HG03103 (cell line): ENCODE measurements at regions not wholly inside any gene's neighbourhood (a gene's known extent, or its start where the extent isn't known, plus 50 kb on each side); places are given as distances from the start of the nearest gene placed in this dataset.
"Not testable (repeated sequence)": the region's sequence is repeated elsewhere in the genome, so short reads cannot be mapped to it uniquely, and the experiment has no call there.

Source experiments
- ATAC-seq: cut with Tn5 transposase; IDR thresholded peaks from one replicate; pipeline ENCODE4 v1.9.1; 2021; ENCODE audit warnings: low read depth; ENCODE audit not compliant: unreplicated experiment

DNA sequence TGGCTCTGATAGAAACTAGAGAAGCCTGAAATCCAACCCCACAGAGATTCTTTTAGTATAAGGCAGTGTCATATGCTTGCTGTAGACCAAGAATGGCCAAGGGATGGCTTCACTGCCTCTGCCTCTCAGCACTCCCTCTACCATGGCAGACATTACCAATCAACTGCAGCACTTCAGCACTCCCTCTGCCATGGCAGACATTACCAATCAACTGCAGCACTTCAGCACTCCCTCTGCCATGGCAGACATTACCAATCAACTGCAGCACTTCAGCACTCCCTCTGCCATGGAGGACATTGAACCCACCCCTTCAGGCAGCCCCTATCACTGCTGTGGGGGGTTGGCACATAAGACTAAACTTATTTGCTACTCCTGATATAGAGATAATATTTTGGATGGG, 287.8 kb downstream of the AACS start:
- ATAC-seq: not testable (repeated sequence)

DNA sequence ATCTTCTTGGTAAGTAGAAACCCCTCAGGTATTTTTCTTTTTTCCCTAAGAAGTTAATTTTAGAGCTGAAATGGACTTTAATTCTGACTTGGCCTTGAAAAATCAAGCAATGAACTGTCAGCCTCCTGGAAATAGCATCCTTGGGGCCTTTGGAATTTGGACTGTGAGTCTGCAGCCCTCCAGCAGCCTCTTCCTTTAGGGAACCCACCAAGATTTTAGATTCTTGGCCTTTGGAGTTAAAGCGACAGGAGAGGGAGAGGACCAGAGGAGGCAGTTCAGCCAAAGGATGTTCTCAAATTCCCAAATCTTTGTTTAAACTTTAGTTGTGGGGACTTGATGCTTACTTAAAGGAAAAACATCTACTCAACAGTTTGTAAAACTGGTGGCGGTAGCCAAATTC, 288.6 kb downstream of the AACS start:
- no peak for ATAC-seq

- no peak for ATAC-seq
These were observed 290.4 kb downstream of the AACS start for GRCh38 chr12:125355614-125356013.

- no peak for ATAC-seq
These were observed 290.9 kb downstream of the AACS start for GRCh38 chr12:125356111-125356510.

DNA sequence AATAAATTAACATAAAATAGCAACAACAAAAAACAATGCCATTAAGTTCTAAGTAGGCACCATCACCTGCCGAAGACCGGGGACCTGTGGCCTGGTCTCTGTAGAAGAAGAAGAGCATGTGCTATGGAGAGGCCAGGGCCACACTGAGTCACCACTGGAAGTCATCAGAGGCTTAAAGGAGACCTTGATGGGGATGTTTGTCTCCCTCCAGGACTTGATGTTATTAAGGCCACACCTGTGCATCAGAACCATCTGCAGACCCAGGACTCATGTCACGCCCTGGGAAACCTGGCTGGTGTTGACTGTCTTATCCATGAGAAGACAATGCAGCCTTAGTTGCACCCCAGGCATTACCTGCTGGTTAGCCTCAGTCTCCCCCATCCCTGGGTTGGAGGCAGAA, 292.3 kb downstream of the AACS start:
- no peak for ATAC-seq

DNA sequence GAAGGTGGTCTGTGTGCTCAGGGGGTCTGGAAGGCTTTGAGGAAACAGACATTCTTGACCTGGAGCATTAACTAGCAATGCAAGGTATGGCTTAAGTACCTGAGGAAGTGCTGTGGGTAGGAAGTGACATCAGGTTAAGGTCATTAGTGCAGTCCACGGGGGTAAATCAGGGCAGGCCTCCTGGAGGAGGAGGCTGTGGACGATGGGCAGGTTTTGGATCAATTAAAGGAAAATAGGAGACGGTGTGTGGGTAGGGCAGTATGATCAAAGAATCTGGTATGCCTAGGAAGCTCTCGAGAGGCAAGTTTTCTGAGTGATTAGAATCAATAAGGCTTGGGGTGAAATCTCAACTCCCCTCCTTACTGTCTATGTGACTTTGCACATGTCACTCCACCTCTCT, 295.3 kb downstream of the AACS start:
- no peak for ATAC-seq

DNA sequence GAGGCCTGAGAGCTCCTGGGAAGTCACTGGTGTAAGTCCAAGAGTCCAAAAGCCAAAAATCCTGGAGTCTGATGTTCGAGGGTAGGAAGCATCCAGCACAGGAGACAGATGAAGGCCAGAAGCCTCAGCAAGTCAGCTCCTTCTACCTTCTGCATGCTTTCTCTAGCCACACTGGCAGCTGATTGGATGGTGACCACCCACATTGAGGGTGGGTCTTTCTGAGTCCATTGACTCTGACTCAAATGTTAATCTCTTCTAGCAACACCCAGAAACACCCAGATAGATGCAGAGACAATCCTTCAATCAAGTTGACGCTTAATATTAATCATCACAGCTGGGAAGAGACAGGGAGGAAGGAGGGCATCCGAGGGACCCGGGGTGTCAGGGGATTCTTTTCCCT, 305.8 kb downstream of the AACS start:
- ATAC-seq: no peak

- no peak for ATAC-seq
These were observed 306.9 kb downstream of the AACS start for GRCh38 chr12:125372085-125372484.

GRCh38 chr12:125373375-125373774, 308.1 kb downstream of the AACS start:
- no peak for ATAC-seq

GRCh38 chr12:125376422-125376821, 311.2 kb downstream of the AACS start:
- ATAC-seq: no peak

DNA sequence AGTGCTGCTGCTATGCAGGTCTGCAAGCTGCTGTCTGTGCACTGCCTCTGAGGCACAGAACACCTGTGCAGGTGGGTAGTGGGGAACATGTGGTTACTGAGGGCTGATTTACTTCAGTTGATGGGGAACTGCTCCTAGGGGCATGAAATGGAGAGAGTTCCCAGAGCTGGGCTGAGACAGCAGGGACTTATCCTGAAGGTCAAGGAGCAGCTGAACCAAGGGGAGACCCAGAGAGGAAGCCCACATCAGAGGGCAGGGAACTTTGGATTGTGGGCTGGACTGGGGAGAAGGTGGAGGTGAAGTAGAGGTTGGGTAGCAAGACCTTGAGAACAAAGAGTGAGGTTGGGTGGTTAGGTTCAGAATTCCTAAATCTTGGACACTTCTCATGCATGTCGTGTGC, 311.9 kb downstream of the AACS start:
- no peak for ATAC-seq

DNA sequence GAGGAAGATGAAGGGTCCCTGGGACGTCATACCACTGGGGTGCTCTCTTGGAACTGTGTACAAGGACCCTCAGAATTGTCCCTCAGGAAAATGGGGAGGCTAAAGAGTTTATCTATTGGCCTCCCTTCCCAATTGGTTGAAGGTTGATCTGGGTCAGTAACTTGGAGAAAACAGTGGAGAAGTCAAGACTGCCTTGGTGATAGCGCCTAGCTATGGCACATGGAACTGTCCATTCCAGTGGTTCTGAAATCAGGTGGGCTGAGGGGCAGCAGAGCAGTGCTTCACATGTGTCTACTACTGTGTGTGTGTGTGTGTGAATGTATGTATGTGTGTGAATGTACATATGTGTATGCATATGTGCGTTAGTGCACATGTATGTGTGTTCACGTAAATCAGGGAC, 316.1 kb downstream of the AACS start:
- no peak for ATAC-seq

GRCh38 chr12:125382926-125383325, 317.7 kb downstream of the AACS start:
- no peak for ATAC-seq

DNA sequence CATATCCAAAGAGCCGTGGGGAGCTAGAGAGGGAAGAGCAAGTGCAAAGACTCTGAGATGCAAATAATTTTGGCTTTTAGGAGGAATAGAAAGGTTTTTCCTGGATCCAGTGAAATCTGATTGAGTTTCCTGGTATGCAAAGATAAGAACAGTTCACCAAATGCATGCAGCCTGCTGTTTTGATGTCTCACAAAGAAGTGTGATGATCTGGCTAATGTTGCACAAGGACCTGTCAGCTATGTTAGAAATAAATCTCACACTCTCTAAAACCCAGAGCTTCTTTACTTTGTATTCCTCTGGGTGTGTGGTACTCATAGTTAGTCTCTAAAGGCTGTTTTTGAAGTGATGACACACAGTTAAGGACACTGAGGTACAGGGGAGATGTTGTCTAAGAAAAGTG, 321.4 kb downstream of the AACS start:
- ATAC-seq: no peak

GRCh38 chr12:125387206-125387605, 322.0 kb downstream of the AACS start:
- no peak for ATAC-seq

DNA sequence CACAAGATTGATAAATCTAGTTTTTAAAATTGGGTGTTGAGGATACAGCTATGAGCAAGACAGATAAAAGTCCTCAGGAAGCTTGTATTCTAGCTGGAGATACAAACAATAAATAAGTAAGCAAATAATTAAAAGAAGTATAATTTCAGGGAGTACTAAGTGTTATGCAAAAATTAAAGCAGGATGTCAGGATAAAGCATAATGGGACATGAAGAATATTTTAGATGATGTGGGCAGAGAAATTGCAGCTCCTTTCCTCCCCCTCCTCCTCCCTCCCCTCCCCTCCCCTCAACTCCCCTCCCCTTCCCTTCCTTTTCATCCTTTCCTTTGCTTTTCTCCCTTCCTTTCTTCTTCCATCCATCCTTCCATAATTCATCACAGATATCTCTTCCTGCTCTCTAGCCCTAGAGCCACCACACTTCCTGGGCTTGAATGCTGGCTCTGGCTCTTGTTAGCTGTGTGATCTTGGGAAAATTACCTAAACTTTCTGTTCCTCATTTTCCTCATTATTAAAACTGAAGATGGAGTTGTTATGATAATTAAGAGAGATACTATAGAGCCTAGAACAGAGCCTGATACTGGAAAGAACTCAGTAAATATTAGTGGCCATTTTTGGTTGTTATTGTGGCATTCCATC, 323.9 kb downstream of the AACS start:
- ATAC-seq: no peak

DNA sequence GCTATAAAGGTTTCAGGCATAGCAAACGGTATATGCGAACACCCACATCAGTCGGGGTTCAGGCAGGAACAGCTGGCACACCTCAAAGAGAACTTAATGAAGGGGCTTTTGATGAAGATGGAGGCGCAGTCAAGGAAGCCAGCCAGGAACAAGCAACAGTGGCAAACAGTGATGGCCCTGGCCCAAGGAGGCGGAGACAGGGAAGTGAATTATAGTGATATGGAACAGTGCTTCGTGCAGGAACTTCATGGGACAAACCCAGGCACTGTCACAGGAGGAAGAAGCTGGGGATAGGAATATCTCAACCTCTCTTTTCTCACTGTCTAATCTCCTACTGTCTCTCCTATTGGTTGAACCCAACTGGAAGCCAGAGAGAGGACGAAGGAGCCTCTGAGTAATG, 328.3 kb downstream of the AACS start:
- no peak for ATAC-seq

- no peak for ATAC-seq
These were observed 330.5 kb downstream of the AACS start for GRCh38 chr12:125395583-125396215.

DNA sequence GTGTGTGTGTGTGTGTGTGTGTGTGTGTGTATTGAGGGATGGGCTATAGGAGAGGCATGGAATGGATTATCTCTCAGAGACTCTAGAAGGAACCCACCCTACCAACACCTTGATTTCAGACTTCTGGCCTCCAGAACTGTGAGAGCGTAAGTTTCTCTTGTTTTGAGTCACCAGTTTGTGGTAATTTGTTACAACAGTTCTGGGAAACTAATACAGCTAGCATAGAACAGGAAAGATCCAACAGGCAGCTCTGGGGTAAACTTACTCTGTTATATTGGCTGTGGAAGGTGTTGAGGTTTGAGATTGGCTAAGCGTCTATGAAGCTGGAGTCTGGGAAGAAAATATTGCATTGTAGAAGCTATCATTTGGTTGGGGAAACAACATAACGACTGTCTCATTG, 334.3 kb downstream of the AACS start:
- no peak for ATAC-seq

GRCh38 chr12:125402874-125403789, 337.9 kb downstream of the AACS start:
- ATAC-seq: no peak

DNA sequence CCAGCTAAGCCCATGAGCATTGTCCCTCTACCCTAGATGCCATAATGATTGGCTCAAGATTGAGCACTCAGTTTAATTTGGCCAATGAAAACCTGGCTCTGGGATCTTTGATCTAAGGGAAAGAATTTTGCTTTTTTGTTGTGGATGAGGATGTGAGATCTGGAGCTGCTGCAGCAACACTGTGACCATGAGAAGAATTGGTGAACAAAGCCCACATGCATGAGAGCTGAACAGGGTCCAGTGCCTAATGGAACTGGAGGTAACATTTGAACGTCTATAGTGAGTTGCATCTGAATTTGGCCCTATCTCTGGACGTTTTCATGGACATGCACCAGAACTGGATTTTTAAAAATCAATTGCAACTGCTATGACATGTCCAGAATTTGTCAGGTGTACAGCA, 338.6 kb downstream of the AACS start:
- ATAC-seq: no peak

DNA sequence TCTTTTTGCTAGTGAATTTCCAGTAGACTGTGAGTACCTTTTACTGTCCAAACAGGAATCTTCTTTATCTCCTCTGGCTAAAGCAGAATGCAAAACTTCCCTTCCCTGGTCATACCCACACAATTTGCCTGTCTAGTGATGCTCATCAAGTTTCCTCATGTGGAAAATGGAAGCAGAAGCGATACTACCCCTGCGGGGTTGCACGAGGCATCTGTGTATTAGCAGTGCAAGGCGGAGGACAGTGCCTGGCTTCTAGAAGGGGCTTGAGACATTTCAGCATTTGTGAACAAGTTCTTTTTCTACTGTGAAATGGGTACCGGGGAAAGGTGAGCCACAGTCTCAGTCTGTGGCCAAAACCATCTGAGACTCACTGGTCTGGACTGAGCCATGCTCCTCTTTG, 340.9 kb downstream of the AACS start:
- peak; percentile 94 for ATAC-seq
